GM19395 (cell line): ENCODE measurements at regions not wholly inside any gene's neighbourhood (a gene's known extent, or its start where the extent isn't known, plus 50 kb on each side); places are given as distances from the start of the nearest gene placed in this dataset.

Source experiments
- ATAC-seq: cut with Tn5 transposase; IDR thresholded peaks from one replicate; pipeline ENCODE4 v1.9.1; 2021; ENCODE audit warnings: mild to moderate bottlenecking, moderate library complexity; ENCODE audit not compliant: unreplicated experiment

DNA sequence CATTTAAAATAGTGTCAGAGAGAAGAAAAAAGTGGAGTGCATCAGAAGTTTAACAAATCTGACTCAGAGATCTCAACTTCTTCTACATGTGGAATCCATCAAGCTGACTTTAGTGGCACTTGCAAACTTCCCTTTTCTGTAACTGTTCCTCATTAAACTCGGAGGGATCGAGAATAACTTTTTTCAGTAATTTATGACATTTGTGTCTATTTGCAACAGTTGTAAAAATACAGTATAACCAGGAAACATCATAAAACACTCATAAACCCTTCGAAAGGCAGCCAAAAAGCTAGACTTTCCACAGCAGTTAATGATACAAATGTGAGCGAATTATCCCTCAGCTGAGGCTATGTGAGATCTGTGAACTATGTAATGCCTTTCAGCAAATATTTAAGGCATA, 1936.8 kb upstream of the SEL1L start:
- ATAC-seq, result no peak

DNA sequence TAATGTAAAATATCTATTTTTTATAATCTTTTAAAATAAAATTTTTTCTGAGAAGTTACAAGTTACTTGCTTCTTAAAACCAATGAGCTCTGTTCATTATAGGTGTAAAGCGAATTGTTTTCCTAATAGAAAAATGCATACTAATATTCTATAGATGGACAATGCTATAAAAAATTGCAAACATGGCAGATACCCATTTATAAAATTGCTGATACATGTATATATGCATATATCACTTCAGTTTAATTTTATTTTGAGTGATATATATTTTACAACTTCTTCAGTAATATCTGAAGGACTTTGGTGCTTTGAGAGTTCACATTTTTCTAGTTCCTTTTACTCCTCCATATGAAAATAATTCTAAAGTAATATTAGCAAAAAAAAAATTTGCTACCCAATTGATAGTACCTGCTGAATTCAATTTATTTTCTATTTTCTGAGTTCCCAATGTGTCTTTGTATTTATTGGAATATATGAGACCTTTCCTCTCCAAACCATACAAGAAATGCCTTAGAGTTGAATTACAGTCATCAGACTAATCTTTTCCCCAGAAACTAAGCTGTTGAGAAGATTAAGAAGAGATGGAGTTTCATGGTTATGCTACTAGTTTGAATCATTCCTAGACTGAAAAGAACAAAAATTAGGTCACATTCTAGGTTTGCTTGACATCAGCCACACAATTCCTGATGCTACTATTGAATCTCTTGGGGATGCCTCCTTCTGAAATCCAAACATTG, 1937.5 kb upstream of the SEL1L start:
- ATAC-seq, result no peak

DNA sequence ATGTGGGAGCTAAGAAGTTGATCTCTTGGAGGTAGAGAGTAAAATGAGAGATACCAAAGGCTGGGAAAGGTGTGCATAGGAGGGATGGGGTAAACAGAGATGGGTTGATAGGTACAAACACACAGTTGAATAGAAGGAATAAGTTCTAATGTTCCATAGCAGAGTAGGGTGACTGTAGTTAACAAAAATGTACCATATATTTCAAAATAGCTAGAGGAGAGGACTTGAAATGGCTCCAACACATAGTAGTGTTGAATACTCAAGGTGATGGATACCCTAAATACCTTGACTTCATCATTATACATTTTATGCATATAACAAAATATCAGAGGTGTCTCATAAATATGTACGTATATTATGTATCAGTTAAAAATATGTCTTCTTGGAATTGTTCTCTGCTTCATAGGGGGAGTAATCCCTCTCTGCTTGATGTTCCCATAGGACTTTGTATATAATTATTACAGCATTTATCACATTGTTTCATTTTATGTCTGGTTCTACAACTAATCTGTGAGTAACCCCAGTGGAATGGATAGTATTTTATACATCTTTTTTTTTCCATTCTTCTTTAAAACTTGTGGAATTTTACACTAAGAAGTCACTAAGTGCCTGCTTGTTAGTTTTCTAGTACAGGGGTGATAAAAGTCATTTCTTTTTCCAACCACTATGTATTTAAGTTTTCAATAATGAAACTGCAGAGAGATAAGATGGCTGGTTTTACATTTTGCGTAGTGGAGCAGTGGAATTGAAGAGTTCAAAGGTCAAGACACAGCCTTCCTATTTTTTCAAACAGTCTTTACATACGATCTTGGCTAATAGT, 1940.0 kb upstream of the SEL1L start:
- no peak for ATAC-seq

DNA sequence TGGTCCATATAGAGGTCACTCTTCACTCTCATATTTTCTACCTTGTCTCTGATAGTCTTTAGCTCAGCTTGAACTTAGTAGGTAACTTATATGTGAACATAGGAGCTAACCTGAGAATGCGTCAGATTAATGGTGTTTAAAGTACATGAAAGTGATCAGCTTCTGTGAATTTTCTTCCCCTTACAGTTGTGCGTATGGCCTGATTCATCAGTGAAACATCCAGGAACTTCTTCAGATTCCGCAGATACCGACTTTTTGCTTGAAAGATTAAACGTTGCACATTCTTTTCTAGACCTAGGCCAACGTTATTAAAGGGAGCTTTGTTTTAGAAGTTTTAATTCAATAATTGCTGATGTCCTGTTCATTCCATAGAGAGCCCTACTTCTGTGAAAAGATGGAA, 1945.1 kb upstream of the SEL1L start:
- no peak for ATAC-seq

DNA sequence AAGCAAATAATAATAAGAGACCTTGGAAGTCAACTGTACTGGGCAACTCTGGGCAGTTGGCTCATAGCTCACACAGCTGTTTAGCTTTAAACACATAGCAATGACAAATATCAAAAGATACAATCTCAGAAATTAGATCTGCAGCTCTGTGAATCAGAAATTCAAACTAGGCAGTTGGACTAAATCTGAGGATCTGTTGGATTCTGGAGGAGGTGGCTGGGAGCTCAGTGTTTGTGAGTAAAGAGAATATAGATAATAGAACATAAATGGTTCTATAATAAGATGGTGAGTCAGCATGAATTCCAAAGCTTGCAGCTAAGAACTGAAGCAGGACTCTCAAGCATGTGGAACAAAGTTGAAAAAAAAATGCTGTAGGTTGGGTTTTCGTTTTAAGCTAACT, 1949.4 kb upstream of the SEL1L start:
- ATAC-seq, result no peak

DNA sequence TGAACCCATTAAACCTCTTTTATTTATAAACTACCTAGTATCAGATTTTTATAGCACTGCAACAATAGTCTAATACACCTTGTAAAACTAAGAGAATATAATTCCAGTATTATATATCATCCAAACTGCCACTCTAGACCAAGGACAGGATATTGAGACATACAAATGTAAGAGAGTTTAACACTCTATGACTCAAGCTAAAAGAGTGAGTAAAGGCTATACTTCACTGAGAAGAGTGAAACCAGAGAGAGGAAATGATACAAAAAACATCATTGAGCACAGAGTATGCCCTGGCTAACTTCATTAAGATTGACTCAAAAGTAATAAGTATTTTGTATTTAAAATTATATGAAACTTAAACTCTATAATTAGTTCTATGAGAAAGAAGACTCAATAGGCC, 1951.9 kb upstream of the SEL1L start:
- ATAC-seq, result no peak

DNA sequence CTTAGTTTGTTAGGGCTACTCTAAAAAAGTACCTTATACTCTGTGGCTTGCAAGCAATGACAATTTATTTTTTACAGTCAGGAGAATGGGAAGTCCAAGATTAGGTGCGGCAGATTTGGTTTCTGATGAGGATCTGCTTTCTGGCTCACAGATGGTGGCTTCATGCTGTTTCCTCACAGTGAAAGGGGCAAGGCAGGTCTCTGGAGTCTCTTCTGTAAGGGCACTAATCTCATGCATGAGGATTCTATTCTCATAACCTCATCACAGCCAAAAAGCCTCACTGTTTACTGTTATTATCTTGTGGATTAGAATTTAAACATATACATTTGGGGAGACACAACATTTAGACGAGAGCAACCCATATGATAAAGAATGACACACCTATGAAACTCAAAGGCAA, 1957.4 kb upstream of the SEL1L start:
- ATAC-seq, result no peak

DNA sequence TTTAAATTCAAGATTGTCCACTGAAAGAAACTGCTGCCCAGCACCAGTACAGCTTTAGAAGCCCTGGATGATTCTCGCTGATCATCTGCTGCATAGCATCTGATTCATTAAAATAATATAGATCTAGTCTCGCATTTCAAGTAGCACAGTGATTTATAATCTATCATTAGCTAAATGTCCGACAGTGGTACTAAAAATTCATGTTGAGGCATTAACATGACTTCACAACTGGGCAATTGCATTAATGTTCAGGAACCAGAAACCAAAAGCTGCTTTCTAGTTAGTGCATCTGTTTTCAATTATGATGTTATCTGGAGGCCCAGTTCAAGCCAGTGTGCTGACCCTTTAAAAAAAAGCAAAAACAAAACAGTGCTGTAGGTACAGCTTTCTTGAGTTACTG, 1987.2 kb upstream of the SEL1L start:
- ATAC-seq, result no peak

DNA sequence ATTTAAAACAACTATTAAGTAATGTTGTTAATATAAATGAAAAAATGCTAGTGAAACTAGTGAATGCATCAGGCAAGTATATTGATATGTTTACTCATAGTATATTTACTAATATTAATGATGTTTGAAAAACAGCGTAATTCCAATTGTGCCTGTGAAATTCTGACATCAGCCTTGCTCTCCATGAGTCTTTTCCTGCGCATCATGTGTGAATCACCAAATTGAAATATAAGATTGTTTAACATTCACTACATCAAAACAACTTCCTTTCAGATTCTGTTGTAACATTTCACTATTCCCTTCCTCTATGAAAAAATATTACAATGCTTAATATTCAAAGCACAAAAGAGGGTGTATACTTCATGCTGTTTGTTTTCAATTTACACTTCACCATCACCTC, 1995.9 kb upstream of the SEL1L start:
- no peak for ATAC-seq

DNA sequence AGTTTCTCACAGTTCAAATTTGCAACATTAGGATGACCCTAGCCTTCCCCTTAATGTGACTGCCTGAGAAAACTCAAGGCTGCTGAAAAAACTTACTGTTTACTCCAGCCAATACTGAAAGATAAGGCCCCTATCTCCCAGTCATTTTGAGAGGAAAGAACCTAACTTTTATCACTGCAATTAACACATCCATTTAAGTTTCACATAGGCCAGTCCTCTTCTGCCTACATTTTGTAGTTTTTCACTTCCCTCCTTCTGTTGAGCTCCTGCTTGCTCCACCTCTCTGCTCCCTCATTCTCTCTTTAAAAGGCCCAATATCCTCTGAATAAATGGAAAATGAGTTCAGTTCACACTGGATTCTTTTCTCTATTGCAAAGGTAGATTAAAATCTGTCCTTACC, 1996.2 kb upstream of the FLRT2 start:
- ATAC-seq, result no peak

DNA sequence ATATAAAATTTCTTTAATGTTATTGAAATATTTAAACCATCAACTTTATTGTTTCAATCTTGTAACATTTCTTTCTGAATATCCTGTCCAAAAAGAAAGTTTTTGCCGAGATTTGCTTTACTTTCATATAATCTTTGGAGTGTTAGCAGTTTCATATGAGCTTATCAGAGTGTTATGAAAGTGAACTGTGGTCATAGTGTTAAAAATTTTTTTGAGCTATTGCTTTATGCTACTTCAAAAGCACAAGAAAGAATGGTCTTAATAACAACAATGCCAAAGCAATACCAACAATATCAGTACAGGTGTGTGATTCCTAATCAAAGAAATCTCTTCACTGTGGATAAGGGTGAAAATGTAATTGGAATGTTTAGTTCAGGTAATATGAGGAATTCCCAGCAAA, 1994.9 kb upstream of the FLRT2 start:
- no peak for ATAC-seq

DNA sequence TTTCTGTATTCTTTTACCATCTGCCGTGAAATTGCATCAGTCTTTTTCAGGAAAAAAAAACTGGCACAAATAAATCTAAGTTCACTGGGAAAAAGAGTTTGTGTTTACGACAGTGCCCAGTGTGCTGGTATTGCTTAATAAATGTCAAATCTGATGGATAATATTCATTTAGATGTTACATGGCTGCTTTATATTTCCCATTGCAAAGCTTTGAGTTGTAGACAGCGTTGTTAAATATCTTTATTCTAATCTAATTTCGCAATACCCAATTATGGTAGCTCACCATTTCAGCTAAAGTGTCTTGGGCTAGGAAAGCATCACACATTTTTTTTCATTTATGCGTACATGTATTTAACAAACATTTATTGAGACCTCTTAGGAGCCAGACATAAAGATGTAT, 1994.5 kb upstream of the FLRT2 start:
- ATAC-seq, result no peak

DNA sequence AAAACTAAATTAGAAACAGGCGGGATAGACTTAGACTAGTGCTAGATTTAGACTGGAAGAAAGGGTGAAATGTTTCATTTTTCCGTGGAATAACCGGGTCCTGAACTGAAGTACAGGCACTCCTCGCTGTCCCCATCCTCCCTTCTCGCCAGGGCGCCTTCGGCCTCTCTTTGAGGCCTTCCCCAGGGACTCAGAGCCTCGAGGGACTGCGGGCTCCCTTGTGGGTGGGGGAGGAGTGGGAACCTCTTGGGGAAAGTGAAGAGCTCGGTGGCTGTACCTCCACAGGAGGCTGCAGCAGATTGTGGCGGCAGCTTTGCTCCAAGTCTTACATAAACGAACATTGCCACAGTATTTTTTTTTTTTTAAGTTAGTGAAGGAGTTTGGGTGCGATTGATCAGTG, 1988.8 kb upstream of the FLRT2 start:
- no peak for ATAC-seq

DNA sequence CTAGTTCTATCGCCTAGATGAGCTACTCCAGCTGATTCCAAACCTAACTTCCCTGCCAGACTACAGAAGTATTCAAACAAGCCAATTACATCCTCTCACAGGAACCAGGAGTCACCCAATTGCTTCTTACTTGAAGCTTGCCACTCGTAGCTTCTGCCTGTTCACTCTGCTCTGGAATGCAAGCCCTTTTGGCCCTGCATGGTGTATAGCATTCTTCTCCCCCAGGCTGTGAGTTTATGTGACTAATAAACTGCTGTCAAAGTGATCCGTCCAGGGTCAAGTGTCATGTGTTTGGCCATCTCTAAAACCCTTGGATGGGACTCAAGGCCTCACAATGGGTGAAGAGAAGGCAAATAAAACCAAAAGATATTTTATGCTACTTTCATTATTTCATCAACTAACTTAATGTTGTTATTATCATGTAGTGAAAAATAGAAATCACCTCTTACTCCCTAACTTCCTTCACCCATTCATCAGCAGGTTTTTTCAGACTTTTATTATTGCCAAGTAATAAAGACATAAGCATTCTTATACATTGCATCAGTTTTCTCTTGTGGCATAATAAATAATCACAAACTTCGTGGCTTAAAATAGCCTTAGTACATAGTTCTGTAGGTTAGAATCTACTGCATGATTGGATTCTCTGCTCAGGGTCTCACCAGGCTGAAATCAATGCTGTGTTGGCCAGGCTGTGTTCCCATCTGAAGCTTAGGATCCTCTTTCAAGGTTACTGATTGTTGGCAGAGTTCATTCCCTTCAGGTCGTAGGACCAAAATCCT, 1981.7 kb upstream of the FLRT2 start:
- no peak for ATAC-seq

DNA sequence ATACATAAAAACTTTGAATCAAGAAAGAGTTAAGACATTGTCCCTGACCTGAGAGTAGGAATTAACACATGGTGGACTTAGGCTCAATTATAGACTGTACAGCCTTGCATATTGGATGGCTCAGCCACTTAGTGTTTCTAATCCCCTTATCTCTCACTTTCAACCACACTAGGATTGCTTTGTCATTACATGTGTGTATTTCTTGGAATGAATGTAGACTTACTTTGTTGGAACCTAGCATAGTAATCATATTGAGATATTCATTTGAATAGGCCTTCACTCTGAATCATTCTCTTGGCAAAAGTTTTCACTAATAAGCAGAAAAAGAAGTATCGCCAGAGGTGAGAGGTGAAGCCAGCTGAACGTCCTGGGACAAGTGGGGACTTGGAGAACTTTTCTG, 1973.9 kb upstream of the FLRT2 start:
- no peak for ATAC-seq

DNA sequence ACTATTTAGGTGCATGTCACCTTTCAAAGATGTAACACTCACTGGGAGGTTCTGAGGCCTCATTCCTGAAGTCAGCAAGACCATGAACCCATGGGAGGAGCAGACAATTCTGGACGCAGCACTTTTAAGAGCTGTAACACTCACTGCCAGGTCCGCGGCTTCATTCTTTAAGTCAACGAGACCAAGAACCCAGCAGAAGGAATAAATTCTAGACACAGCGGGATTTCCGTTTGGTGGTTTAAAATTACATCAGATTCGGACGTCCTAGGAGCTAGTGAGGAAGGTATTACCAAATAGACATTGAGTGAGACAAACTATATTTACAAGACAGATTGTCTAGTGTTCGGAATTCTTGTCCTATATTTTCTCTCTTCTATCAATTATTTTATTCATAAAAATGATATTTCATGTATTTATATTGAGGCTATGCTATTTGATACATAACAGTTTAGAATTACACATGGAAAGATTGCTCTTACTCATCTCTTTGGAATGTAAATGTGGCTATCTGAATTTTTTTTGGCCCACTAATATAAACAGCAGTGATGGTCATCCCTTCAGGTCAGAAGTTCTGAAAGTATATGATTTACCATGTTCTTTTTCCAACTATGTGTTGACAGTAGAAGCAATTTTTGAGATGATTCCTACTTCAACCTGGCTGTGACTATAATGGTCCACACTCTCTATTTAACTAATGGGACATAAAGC, 1973.0 kb upstream of the FLRT2 start:
- ATAC-seq, result no peak

DNA sequence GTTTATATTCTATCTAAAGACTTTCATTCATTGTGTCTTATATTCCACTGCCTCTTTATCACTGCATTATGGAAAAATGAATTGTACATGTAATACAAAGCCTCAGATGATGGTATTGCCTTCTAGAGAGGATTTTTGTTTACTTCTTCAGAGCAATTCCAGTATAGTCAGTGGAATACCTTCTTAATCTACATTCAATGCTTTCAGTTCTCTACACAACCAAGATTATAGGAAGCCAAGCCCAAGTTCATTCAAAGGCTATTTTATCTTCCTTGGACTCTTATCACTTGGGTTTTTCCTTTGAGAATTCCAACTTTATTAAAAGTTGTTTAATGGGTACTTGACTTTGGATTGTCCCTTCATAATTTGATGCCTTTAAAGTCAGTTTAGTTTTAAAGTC, 1971.0 kb upstream of the FLRT2 start:
- no peak for ATAC-seq

DNA sequence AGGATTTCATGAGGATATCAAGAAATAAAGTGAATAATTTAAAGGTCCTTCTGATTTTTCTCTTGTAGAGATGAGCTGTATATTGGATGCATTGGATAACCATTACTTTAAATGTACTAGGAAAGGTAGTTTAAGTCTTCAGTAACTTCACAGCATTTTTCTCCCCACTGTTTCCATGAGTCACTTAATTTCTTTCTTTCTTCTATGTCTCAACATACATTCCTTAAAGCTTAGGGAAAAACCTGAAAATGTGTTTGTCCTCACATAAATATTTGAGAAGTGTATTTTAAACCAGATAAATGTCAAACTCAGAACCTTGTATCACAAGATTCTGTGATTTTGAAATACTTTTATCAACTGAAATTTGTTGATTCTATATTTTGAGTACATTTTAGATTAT, 1970.2 kb upstream of the FLRT2 start:
- ATAC-seq, result no peak

DNA sequence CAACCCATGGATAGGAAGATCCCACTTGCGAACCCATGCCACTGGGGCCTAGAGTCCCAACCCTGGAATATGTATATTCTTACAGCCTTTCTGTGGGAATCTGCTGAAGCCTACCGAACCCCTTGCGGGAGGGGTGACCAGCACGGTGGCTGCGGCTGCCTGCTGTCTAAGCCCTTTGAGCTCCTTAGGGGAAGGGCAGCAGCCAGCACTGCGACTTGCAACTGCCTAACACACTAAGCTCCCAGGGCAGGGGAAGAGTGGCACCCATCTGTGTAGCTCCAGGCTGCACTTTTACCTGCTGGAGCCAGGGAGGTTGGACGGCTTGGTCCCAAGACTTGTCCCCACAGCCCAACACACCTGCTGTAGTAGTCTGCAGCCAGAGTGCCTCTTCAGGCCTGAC, 1968.7 kb upstream of the FLRT2 start:
- no peak for ATAC-seq

DNA sequence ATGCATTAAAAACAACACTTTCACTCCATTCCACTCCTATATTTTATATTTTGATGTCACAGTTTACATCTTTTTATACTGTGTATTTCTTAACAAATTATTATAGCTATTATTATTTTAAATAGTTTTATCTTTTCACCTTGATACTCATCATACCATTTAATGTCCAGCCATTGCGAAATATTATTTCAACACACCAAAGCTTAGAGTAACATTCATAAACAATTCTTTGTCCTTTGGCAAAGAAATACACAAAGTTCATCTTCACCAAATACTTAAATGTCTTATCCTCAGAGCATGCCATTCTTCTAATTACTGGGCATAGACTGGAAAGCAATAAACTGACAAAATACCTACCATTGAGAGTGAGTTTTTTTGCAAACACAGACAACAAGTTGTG, 1963.4 kb upstream of the FLRT2 start:
- no peak for ATAC-seq

DNA sequence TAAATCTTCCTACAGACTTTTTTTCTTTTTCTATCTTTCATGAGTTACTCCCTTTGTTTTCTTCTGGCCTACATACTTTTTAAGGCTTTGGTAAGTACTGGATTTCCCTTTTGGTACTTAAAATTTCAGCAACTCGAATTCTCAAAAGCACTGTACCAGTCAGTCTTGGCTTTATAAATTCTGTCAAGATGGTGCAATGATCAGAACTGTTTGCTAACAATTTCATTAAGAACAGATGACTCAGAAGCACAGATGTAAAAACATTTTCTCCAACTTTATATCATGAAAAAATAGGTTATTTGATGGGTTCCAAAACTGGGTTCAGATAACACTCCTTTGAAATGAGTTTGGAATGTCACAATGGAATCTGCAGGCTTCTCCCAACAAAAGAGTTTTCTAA, 1961.8 kb upstream of the FLRT2 start:
- no peak for ATAC-seq
